ENCODE measurements at regions not wholly inside any gene's neighbourhood (a gene's known extent, or its start where the extent isn't known, plus 50 kb on each side); places are given as distances from the start of the nearest gene placed in this dataset.

GRCh38 chr13:74910415-74910814 is 571.6 kb downstream of the TBC1D4 start:
- TF ChIP-seq EP300 (IDR thresholded peaks at IDR 0.05; ENCODE audit: low read depth) (no peak), POLR2A (IDR thresholded peaks at IDR 0.05) (no peak), POLR2AphosphoS5 (IDR thresholded peaks at IDR 0.05) (no peak), CTCF (IDR thresholded peaks at IDR 0.05) (no peak)
